ENCODE measurements at regions not wholly inside any gene's neighbourhood (a gene's known extent, or its start where the extent isn't known, plus 50 kb on each side); places are given as distances from the start of the nearest gene placed in this dataset.
A peak's percentile ranks its signal among the peaks of the same experiment; 100 is the strongest.

DNA sequence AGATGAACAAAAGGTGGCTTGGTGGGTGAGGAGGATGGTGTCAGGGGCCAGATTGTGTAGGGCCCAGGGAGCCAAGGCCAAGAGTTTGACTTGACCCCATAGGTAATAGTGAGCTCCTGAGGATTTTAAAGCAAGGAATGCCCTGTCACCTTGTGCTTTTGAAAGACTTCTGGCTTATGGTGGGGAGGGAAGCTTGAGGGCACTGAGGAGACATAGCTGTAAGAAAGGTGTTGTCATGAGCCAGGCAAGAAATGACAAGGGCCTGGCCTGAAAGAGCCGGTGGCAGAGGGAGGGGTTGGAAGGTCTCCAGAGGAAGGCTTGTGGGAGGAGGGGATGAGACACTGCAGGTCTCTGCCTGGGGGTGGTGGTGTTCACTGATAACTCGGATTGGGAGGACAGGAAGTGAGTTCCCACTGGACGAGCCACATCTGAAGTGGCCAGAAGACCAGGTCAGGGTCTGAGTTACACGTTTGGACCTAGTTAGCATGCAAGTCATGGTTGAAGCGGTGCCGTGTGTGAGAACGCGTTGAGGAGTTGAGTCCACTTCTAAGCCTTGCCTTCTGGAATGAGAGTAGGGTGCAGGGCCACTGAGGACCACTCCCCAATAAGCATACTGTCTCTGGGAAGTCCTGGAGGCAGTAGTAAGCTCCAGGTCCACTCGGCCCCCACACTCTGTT, 64.3 kb downstream of the TET3 start:
- no peak for DNase-seq (ENCODE audit: low read depth in 1 of 2, low spot score in 1 of 2)

DNA sequence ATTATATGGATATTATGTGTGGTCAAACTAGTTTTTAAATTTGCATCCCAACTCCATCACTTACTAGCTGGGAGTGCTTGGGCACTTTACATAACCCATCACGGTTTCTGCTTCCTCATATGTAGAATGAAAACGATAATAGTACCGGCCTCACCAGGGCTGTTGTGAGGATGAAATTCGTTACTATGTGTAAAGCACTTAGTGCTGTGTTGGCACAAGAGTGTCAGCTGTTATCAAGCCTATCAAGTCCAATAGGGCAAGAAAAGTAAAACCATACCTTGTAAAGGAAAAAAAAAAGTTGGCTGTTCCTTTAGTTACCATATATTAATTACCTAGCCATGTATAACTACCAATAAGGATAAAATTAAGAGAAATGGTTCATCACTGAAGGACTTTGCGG, 65.4 kb downstream of the TET3 start:
- no peak for DNase-seq (ENCODE audit: low read depth in 1 of 2, low spot score in 1 of 2)
- TF ChIP-seq JUND (IDR thresholded peaks at IDR 0.05; ENCODE audit: low read depth): no peak
- in situ Hi-C loops (cut with HindIII; ENCODE audit: low pct_unique_long_range_greater_than_20kb, low sequenced_read_pairs): no loop called here

More for the DNA sequence above, 64.3 kb downstream of the TET3 start:
- in situ Hi-C loops (cut with HindIII; ENCODE audit: low pct_unique_long_range_greater_than_20kb, low sequenced_read_pairs): no loop called here
- TF ChIP-seq JUND (IDR thresholded peaks at IDR 0.05; ENCODE audit: low read depth): no peak

DNA sequence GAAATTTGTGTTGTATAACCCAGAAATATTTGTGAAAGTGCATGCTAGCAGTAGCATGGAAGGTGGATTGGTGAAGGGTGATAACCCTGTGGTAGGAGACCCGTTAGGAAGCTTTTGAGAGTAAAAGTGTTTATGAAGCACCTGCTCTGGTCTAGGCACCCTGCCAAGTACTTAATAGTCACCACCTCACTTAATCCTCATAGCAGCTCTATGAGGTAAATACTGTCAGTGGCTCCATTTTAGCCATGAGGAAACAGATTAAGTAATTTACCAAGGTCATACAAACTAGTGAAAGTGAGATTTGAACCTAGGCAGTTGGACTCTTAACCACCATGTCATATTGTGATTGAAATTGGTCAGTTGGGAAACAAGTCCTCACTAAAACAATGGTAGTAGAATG, 66.8 kb downstream of the TET3 start:
- in situ Hi-C loops (cut with HindIII; ENCODE audit: low pct_unique_long_range_greater_than_20kb, low sequenced_read_pairs): no loop called here
- TF ChIP-seq JUND (IDR thresholded peaks at IDR 0.05; ENCODE audit: low read depth): no peak
- DNase-seq (ENCODE audit: low read depth in 1 of 2, low spot score in 1 of 2): no peak

DNA sequence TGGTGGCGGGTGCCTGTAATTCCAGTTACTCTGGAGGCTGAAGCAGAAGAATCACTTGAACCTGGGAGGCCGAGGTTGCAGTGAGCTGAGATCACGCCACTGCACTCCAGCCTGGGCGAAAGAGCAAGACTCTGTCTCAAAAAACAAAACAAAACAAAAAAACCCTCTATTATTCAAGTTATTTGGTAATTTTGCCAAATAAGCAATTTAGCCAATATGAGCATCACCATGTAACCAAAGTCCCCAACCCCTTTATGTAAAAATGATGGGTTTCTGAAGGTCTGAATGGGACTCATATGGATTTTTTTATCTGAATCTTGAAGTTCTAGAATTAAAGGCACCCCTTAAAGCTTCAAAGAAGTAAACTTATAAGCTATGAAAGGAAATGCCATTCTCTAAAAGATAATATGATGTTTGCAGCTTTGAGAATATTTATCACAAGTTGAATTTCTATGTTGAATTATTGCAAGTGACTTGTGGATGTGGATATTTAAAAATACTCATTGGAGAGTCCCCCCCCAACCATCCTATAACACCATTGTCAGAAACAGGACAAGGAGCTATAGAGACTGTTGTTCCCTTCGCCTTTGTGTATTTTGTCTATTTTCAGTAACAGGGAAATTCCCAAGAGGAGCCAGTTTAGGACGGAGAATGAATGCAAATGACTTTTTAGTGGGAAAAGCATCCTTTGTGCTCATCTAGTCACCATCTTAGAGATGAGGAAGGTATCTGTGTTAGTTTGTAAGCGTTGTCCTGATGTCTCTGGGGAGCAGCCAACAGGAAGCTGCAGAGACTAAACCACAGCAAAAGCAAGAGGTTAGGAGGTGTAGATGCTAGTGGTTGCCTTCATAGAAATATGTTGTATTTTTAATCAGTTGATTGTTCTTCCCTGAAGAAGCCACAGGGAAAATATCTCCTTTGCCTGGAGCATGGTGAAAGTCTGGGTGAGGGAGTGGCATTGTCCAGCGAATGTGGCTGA, 68.3 kb downstream of the TET3 start:
- in situ Hi-C loops (cut with HindIII; ENCODE audit: low pct_unique_long_range_greater_than_20kb, low sequenced_read_pairs): no loop called here
- DNase-seq (ENCODE audit: low read depth in 1 of 2, low spot score in 1 of 2): no peak
- no peak for TF ChIP-seq JUND (IDR thresholded peaks at IDR 0.05; ENCODE audit: low read depth)

DNA sequence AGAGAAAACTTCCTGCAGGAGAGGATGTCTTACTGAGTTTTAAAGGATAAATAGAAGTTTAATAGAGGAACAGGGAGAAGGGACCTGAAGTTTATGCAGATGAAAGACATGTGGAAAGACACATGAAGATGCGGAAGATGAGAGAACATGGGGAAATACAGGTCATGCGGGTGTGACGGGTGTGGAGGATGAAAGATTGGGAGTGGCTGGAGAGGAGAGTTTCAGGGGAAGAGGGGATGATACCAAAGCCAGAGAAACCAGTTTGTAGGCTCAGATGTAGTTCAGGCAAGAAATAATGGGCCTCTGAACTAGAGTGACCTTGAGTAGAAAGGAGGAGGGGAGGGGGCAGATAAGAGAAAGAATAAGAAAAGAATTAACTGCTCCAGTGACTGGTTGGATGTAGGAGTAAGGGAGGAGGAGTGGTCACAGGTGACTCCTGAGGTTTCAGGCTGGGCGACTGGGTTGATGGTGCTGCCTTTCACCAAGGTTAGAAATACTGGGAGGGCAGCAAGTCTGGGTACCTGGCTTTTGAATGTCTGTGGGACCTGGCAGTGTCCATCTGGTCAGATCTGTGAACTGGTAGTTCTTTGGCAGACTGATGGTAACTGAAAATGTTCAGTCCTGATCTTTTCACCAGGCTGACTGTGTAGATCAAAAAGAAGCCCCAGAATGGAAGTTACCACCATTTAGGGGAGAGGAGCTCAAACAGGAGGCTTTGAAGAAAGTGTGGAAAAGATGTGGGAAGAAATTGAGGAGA, 69.4 kb downstream of the TET3 start:
- DNase-seq (ENCODE audit: low read depth in 1 of 2, low spot score in 1 of 2): no peak
- TF ChIP-seq JUND (IDR thresholded peaks at IDR 0.05; ENCODE audit: low read depth): no peak
- in situ Hi-C loops (cut with HindIII; ENCODE audit: low pct_unique_long_range_greater_than_20kb, low sequenced_read_pairs): no loop called here

DNA sequence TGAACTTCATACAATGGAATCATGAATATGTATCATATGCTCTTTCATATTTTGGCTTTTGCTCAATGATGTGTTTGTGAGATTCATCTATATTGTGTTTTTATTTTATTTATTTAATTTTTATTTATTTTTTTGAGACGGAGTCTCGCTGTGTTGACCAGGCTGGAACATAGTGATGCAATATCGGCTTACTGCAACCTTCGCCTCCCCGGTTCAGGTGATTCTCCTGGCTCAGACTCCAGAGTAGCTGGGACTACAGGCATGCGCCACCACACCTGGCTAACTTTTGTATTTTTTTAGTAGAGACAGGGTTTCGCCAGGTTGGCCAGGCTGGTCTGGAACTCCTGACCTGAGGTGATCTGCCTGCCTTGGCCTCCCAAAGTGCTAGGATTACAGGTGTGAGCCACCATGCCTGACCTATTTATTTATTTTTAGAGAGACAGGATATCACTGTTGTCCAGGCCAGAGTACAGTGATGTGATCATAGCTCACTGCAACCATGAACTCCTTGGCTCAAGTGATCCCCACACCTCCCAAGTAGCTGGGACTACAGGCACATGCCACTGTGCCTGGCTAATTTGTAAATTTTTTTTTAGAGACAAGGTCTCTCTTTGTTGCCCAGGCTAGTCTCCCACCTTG, 74.5 kb downstream of the TET3 start:
- no peak for TF ChIP-seq JUND (IDR thresholded peaks at IDR 0.05; ENCODE audit: low read depth)
- in situ Hi-C loops (cut with HindIII; ENCODE audit: low pct_unique_long_range_greater_than_20kb, low sequenced_read_pairs): no loop called here

DNA sequence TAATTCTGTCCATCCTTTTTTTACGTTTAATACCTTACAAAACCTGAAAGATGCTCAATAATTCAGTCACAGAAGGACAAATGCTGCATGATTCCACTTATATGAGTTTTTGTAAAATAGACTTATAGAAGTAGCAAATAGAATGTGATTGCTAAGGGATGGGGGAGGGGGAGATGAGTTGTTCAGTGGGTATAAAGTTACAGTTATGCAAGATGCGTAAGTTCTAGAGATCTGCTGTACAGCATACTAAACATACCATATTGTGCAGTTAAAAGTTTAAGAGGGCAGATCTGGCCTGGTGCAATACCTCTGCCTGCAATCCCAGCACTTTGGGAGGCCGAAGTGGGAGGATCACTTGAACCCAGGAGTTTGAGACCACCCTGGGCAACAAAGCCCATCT, 78.8 kb downstream of the TET3 start:
- no peak for DNase-seq (ENCODE audit: low read depth in 1 of 2, low spot score in 1 of 2)
- in situ Hi-C loops (cut with HindIII; ENCODE audit: low pct_unique_long_range_greater_than_20kb, low sequenced_read_pairs): no loop called here

More for the DNA sequence above, 74.5 kb downstream of the TET3 start:
- no peak for DNase-seq (ENCODE audit: low read depth in 1 of 2, low spot score in 1 of 2)

DNA sequence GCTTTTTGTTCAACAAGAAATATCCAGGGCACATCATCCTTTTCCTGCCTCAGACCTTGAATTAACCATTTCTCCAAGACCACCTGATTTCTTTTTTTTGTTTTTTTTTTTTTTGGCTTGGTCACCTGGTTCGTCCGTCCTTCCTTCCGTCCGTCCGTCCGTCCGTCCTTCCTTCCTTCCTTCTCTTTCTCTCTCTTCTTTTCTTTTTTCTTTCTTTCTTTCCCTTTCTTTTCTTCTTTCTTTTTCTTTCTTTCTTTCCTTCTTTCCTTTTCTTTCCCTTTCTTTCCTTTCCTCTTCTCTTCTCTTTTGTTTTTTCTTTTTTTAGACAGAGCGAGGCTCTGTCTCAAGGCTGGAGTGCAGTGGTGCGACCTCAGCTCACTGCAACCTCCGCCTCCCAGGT, 80.7 kb downstream of the TET3 start:
- in situ Hi-C loops (cut with HindIII; ENCODE audit: low pct_unique_long_range_greater_than_20kb, low sequenced_read_pairs): no loop called here
- no peak for DNase-seq (ENCODE audit: low read depth in 1 of 2, low spot score in 1 of 2)
- TF ChIP-seq JUND (IDR thresholded peaks at IDR 0.05; ENCODE audit: low read depth): no peak

More for the DNA sequence above, 78.8 kb downstream of the TET3 start:
- TF ChIP-seq JUND (IDR thresholded peaks at IDR 0.05; ENCODE audit: low read depth): no peak

DNA sequence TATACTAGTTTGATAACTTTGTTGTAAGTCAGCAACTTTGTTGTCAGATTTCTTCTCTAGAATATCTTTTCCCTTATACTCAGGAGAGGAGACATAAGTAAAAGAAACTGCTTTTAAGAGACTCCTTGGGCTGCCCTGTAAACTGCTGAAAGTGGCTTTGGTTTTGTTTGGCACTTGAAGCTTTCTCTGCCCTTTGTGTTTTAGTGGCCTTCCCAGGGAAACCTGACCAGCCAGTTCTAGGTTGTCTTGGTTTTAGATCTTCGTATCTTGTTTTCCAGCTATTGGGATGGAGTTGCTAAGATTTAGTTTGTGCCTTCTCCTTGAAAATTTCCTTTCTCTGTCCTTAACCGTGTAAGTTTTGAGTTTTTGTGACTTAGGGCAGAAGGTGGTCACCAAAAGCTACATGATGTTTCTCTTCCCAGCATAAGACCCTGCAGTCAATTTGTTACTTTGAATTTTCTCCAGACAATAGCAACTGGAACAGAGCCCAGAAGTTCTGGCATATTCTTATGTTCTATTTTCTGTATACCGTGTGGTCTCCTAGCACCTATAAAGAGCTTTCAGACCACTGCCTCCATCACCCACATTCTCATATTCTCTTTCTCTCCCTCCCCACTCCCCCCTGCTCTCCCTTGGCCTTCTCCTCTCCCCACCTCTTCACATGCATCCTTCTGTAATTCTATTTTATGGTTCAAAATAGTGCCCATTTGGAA, 81.1 kb downstream of the BOLA3 start:
- in situ Hi-C loops (cut with HindIII; ENCODE audit: low pct_unique_long_range_greater_than_20kb, low sequenced_read_pairs): no loop called here
- TF ChIP-seq JUND (IDR thresholded peaks at IDR 0.05; ENCODE audit: low read depth): no peak
- DNase-seq (ENCODE audit: low read depth in 1 of 2, low spot score in 1 of 2): peak; percentile 18 to 80

DNA sequence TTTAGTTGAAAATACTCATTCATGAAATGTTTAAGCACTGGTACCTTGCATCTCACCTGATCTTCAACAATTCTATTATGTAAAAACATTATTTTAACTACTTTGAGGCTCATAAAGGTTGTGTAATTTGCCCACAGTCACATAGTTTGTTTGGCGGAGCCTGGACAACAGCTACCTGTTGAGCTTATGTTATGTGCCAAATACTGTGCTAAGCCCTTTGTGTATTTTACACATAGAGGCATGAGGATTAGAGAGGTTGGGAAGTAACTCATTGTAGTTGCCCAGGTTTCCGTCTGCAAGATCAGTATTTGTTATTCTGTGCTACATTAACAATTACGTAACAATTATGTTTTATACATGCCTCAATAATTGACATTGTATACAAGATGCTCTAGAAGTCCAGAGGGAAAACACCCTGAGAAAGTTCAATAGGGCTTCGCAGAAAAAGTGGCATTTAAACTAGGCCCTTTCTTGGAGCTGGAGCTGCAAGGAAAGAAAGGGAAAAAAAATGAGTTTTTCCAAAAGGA, 80.4 kb downstream of the BOLA3 start:
- in situ Hi-C loops (cut with HindIII; ENCODE audit: low pct_unique_long_range_greater_than_20kb, low sequenced_read_pairs): no loop called here
- no peak for TF ChIP-seq JUND (IDR thresholded peaks at IDR 0.05; ENCODE audit: low read depth)
- DNase-seq (ENCODE audit: low read depth in 1 of 2, low spot score in 1 of 2): peak in 1 of 2 experiments; percentile 34

DNA sequence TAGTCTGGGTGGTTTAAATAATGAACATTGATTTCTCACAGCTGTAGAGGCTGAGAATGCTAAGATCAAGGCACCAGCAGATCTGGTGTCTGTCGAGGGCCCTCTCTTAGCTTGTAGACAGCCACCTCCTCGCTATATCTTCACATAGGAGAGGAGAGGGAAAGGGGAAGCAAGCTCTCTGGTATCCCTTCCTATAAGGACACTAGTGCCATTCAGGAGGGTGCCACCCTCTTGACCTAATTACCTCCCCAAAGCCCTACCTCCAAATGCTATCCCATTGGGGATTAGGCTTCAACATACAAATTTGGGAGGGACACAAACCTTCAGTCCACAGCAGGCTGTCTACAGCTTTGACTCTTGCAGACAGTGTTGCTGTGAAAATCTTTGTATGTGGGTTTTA, 76.7 kb downstream of the BOLA3 start:
- no peak for DNase-seq (ENCODE audit: low read depth in 1 of 2, low spot score in 1 of 2)
- in situ Hi-C loops (cut with HindIII; ENCODE audit: low pct_unique_long_range_greater_than_20kb, low sequenced_read_pairs): no loop called here
- no peak for TF ChIP-seq JUND (IDR thresholded peaks at IDR 0.05; ENCODE audit: low read depth)

Measured in T47D (cell line).